SK-N-SH (cell line): ENCODE measurements at regions not wholly inside any gene's neighbourhood (a gene's known extent, or its start where the extent isn't known, plus 50 kb on each side); places are given as distances from the start of the nearest gene placed in this dataset.

Experiments
- CTCF ChIA-PET: fragments of 300-600, 350-600 bp; formaldehyde crosslinking; extraction: SDS; loops from one replicate; lab custom pipeline; 2021; lab: Yijun Ruan, JAX
- POLR2A ChIA-PET: fragments of 350-600 bp; sonication (Branson Sonifier 250); formaldehyde crosslinking; extraction: SDS; loops from one replicate; lab custom pipeline; 2020; ENCODE audit warnings: antibody characterized with exemption, inconsistent platforms; lab: Yijun Ruan, JAX
- DNase-seq: peaks from one replicate; pipeline ENCODE4 v3.0.0; 2012
- H2AFZ ChIP-seq: fragments of 200-600 bp; sonication (generic); 2 replicates; pipeline ENCODE4 v1.8.1; 2016; ENCODE audit warnings: antibody characterized with exemption, mild to moderate bottlenecking, low read depth
- H3F3A ChIP-seq: fragments of 200-600 bp; sonication (generic); replicated peaks from 2 replicates; pipeline ENCODE3; 2016; ENCODE audit warnings: antibody characterized with exemption, mild to moderate bottlenecking; ENCODE audit not compliant: insufficient read depth
- H3K27ac ChIP-seq, 2 experiments: fragments of 200-500 bp in 1 of 2; fragments of 200-600 bp in 1 of 2; sonication (Bioruptor generic) in 1 of 2; sonication (generic), shearing (Covaris generic) in 1 of 2; 2 replicates each; pipeline versions ENCODE4 v1.5.1 to v1.6.1; 2014 to 2016; ENCODE audit warnings: low read depth in 2 of 2, inconsistent platforms in 1 of 2, low read length in 1 of 2, mild to moderate bottlenecking in 1 of 2, mixed read lengths in 1 of 2
- H3K27me3 ChIP-seq: fragments of 200-600 bp; sonication (generic), shearing (Covaris generic); 2 replicates; pipeline ENCODE4 v1.6.1; 2016; ENCODE audit warnings: mixed run types; ENCODE audit not compliant: insufficient read depth
- H3K36me3 ChIP-seq, 2 experiments: fragments of 200-500 bp in 1 of 2; fragments of 200-600 bp in 1 of 2; sonication (Bioruptor generic) in 1 of 2; sonication (generic) in 1 of 2; replicated peaks in 1 of 2; 2 replicates each; pipeline versions ENCODE3 to v1.5.1; 2014 to 2016; ENCODE audit warnings: low read length in 1 of 2, mild to moderate bottlenecking in 1 of 2; ENCODE audit not compliant: insufficient read depth in 2 of 2, control insufficient read depth in 1 of 2
- H3K4me1 ChIP-seq, 2 experiments: fragments of 200-500 bp in 1 of 2; fragments of 200-600 bp in 1 of 2; sonication (Bioruptor generic) in 1 of 2; sonication (generic), shearing (Covaris generic) in 1 of 2; 2 replicates each; pipeline versions ENCODE4 v1.5.1 to v1.6.1; 2014 to 2016; ENCODE audit warnings: low read depth in 1 of 2, low read length in 1 of 2, mixed run types in 1 of 2; ENCODE audit not compliant: insufficient read depth in 2 of 2, control insufficient read depth in 1 of 2
- H3K4me2 ChIP-seq: fragments of 200-600 bp; sonication (generic), shearing (Covaris generic); 2 replicates; pipeline ENCODE4 v1.6.1; 2017; ENCODE audit warnings: mixed run types
- H3K4me3 ChIP-seq, 2 experiments: fragments of 200-500 bp in 1 of 2; fragments of 200-600 bp in 1 of 2; sonication (Bioruptor generic) in 1 of 2; sonication (generic), shearing (Covaris generic) in 1 of 2; 2 replicates each; pipeline versions ENCODE4 v1.5.1 to v1.8.1; 2014 to 2016; ENCODE audit warnings: low read depth in 2 of 2, inconsistent platforms in 1 of 2, low read length in 1 of 2, mild to moderate bottlenecking in 1 of 2, mixed read lengths in 1 of 2, moderate library complexity in 1 of 2
- H3K79me2 ChIP-seq: fragments of 200-600 bp; sonication (generic); 2 replicates; pipeline ENCODE4 v1.8.1; 2017; ENCODE audit warnings: mild to moderate bottlenecking; ENCODE audit not compliant: insufficient read depth
- H3K9ac ChIP-seq: fragments of 200-600 bp; sonication (generic); 2 replicates; pipeline ENCODE4 v1.6.1; 2017; ENCODE audit warnings: mixed run types
- H3K9me2 ChIP-seq: fragments of 200-600 bp; sonication (generic); 2 replicates; pipeline ENCODE4 v1.6.1; 2017; ENCODE audit warnings: mixed run types
- H3K9me3 ChIP-seq: fragments of 200-600 bp; sonication (generic); 2 replicates; pipeline ENCODE4 v1.6.1; 2017; ENCODE audit warnings: mixed run types, mild to moderate bottlenecking, moderate library complexity
- H4K20me1 ChIP-seq: fragments of 200-600 bp; sonication (generic); 2 replicates; pipeline ENCODE4 v1.6.1; 2017; ENCODE audit warnings: mild to moderate bottlenecking, mixed run types; ENCODE audit not compliant: insufficient read depth
- CHD2 ChIP-seq: fragments of 150-350 bp; IDR thresholded peaks from 2 replicates; pipeline ENCODE4 v1.6.1; 2018; ENCODE audit warnings: low read length; ENCODE audit not compliant: partially characterized antibody
- ELF1 ChIP-seq: IDR thresholded peaks from 2 replicates; pipeline ENCODE4 v1.4.0; 2012
- EP300 ChIP-seq, 2 experiments: IDR thresholded peaks; 2 replicates each; pipeline versions ENCODE4 v1.4.0 to v1.6.1; 2012; ENCODE audit warnings: borderline replicate concordance in 1 of 2, low read depth in 1 of 2, low read length in 1 of 2
- EZH2phosphoT487 ChIP-seq: fragments of 200-600 bp; sonication (generic); IDR thresholded peaks from 2 replicates; pipeline ENCODE4 v1.6.1; 2017; ENCODE audit warnings: low read depth, mixed run types, mild to moderate bottlenecking, antibody characterized with exemption, moderate library complexity, borderline replicate concordance
- FOSL2 ChIP-seq: IDR thresholded peaks from 2 replicates; pipeline ENCODE4 v1.4.0; 2012; ENCODE audit warnings: low read depth, mild to moderate bottlenecking, moderate library complexity, borderline replicate concordance
- FOXM1 ChIP-seq: IDR thresholded peaks from 2 replicates; pipeline ENCODE4 v1.4.0; 2012; ENCODE audit warnings: low read depth, mild to moderate bottlenecking
- JUND ChIP-seq: IDR thresholded peaks from 2 replicates; pipeline ENCODE4 v1.4.0; 2012
- MEF2A ChIP-seq: IDR thresholded peaks from 2 replicates; pipeline ENCODE4 v1.4.0; 2012; ENCODE audit warnings: low read depth, borderline replicate concordance
- NFIC ChIP-seq: IDR thresholded peaks from 2 replicates; pipeline ENCODE4 v1.4.0; 2012; ENCODE audit warnings: borderline replicate concordance
- NRF1 ChIP-seq: IDR thresholded peaks from 2 replicates; pipeline ENCODE4 v1.6.1; 2012; ENCODE audit warnings: low read depth, mild to moderate bottlenecking, low read length
- RAD21 ChIP-seq: IDR thresholded peaks from 2 replicates; pipeline ENCODE4 v1.6.1; 2012; ENCODE audit warnings: mild to moderate bottlenecking, low read length
- RCOR1 ChIP-seq: fragments of 150-350 bp; IDR thresholded peaks from 2 replicates; pipeline ENCODE4 v1.6.1; 2017; ENCODE audit warnings: antibody characterized with exemption, low read length
- RXRA ChIP-seq: IDR thresholded peaks from 2 replicates; pipeline ENCODE4 v1.4.0; 2012; ENCODE audit warnings: low read depth, mild to moderate bottlenecking, borderline replicate concordance
- SIN3A ChIP-seq: IDR thresholded peaks from 2 replicates; pipeline ENCODE4 v1.6.1; 2012; ENCODE audit warnings: low read depth, mild to moderate bottlenecking, low read length, moderate library complexity, borderline replicate concordance
- TCF12 ChIP-seq: IDR thresholded peaks from 2 replicates; pipeline ENCODE4 v1.4.0; 2012
- TEAD4 ChIP-seq: IDR thresholded peaks from 2 replicates; pipeline ENCODE4 v1.4.0; 2012; ENCODE audit warnings: mild to moderate bottlenecking, borderline replicate concordance; ENCODE audit not compliant: insufficient read depth
- WGBS: methylation state at CpG from one replicate; pipeline ENCODE4 v1.1.6; 2017; ENCODE audit warnings: low lambda C conversion rate; 5-methylcytosine and 5-hydroxymethylcytosine counted together
- TF ChIP-seq, protein P1 (sequence below): IDR thresholded peaks from 2 replicates; pipeline ENCODE4 v1.4.0; 2012; ENCODE audit warnings: low read depth, borderline replicate concordance
- TF ChIP-seq, protein P2 (sequence below): IDR thresholded peaks from 2 replicates; pipeline ENCODE4; 2012
- TF ChIP-seq, protein P3 (sequence below): fragments of 150-350 bp; IDR thresholded peaks from 2 replicates; pipeline ENCODE4 v1.6.1; 2016; ENCODE audit warnings: mild to moderate bottlenecking, low read depth, low read length
- TF ChIP-seq, protein P4 (sequence below): IDR thresholded peaks from 2 replicates; pipeline ENCODE4 v1.4.0; 2012; ENCODE audit warnings: low read depth, borderline replicate concordance

DNA sequence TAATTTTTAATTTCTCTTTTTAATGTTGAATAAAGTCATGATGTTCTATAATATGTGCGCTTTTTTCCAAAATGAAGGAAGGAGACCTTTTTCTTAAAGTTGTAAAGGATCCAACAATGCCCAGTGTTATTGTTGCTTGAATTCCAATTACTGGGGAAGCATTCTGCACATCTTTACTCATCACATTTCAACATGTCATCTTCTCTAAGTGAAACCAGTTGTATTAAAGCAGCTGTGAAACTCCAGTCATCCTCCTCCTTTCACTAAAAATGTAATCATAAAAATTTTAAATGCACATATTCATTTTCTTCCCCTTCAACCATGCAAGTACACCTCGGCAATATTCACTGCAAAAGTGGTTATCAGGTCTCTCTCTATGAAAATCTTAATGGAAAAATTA is 722.7 kb downstream of the TSN start:
- H3K27me3 ChIP-seq, result no peaks in the 10 kb centered on the region
- H3K9ac ChIP-seq, result no peak overlapping the region
- no peak overlapping the region for H3K4me3 ChIP-seq
- 23% methylated on average over 2 of the region's 2 CpGs for WGBS
- no peaks in the 10 kb centered on the region for H3F3A ChIP-seq
- H3K4me2 ChIP-seq, result no peak overlapping the region
- no peak for TF ChIP-seq JUND
- no peak for TF ChIP-seq RAD21
- TF ChIP-seq CHD2, result no peak
- TF ChIP-seq NFIC, result no peak
- no peak for TF ChIP-seq ELF1
- no peaks in the 10 kb centered on the region for H3K79me2 ChIP-seq
- ChIA-PET POLR2A (no interaction called here), CTCF (no interaction called here)
- no peaks in the 10 kb centered on the region for H3K36me3 ChIP-seq
- H3K9me2 ChIP-seq, result no peaks in the 10 kb centered on the region
- peaks cover 0 to 6% of the 10 kb centered on the region in 2 experiments; a peak in 1 of 4 replicates for H3K4me1 ChIP-seq
- no peak overlapping the region for H3K27ac ChIP-seq
- H4K20me1 ChIP-seq, result no peaks in the 10 kb centered on the region
- no peak for DNase-seq
- no peak overlapping the region for H2AFZ ChIP-seq
- H3K9me3 ChIP-seq, result no peaks in the 10 kb centered on the region

DNA sequence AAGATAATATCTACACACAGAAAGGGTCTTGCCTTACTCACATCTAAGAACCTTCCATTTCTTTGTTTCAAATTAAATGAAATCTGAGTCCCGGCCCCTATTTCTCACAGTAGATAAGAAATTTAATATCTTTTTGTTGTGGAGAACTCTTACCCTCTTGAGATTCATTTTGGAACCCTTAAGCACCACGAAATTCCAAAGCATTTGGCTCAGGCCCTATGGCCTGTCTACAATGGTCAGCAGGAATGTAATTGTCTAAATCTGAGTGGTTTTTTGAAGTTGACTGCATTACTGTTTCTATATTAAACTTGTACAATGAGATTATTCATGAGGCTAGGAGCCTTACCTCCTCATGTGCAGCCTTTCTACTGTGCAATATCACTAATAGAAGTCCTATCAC is 723.3 kb downstream of the TSN start:
- Histone ChIP-seq H3K27ac (no peak overlapping the region), H3K9ac (no peak overlapping the region), H4K20me1 (no peaks in the 10 kb centered on the region), H3F3A (no peaks in the 10 kb centered on the region), H3K4me3 (no peak overlapping the region), H3K79me2 (no peaks in the 10 kb centered on the region), H3K9me2 (no peaks in the 10 kb centered on the region), H3K4me2 (no peak overlapping the region), H3K36me3 (no peaks in the 10 kb centered on the region), H3K27me3 (no peaks in the 10 kb centered on the region), H3K9me3 (no peaks in the 10 kb centered on the region), H3K4me1 (peaks cover 0 to 6% of the 10 kb centered on the region in 2 experiments; a peak in 1 of 4 replicates), H2AFZ (no peak overlapping the region)
- ChIA-PET CTCF (no interaction called here), POLR2A (no interaction called here)
- no peak for DNase-seq
- TF ChIP-seq MEF2A (no peak), RCOR1 (no peak), NFIC (no peak), FOSL2 (no peak), EZH2phosphoT487 (no peak), TCF12 (no peak), FOXM1 (no peak), NRF1 (no peak), JUND (no peak), EP300 (IDR thresholded peaks at IDR 0.05; ENCODE audit: borderline replicate concordance in 1 of 2, low read depth in 1 of 2, low read length in 1 of 2) (no peak), RXRA (no peak), SIN3A (no peak), TEAD4 (no peak)
- TF ChIP-seq, protein P1, sequence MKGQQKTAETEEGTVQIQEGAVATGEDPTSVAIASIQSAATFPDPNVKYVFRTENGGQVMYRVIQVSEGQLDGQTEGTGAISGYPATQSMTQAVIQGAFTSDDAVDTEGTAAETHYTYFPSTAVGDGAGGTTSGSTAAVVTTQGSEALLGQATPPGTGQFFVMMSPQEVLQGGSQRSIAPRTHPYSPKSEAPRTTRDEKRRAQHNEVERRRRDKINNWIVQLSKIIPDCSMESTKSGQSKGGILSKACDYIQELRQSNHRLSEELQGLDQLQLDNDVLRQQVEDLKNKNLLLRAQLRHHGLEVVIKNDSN, result no peak
- TF ChIP-seq, protein P2, sequence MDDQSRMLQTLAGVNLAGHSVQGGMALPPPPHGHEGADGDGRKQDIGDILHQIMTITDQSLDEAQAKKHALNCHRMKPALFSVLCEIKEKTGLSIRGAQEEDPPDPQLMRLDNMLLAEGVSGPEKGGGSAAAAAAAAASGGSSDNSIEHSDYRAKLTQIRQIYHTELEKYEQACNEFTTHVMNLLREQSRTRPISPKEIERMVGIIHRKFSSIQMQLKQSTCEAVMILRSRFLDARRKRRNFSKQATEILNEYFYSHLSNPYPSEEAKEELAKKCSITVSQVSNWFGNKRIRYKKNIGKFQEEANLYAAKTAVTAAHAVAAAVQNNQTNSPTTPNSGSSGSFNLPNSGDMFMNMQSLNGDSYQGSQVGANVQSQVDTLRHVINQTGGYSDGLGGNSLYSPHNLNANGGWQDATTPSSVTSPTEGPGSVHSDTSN, result no peak
- TF ChIP-seq, protein P3, sequence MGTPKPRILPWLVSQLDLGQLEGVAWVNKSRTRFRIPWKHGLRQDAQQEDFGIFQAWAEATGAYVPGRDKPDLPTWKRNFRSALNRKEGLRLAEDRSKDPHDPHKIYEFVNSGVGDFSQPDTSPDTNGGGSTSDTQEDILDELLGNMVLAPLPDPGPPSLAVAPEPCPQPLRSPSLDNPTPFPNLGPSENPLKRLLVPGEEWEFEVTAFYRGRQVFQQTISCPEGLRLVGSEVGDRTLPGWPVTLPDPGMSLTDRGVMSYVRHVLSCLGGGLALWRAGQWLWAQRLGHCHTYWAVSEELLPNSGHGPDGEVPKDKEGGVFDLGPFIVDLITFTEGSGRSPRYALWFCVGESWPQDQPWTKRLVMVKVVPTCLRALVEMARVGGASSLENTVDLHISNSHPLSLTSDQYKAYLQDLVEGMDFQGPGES, result no peak
- TF ChIP-seq, protein P4, sequence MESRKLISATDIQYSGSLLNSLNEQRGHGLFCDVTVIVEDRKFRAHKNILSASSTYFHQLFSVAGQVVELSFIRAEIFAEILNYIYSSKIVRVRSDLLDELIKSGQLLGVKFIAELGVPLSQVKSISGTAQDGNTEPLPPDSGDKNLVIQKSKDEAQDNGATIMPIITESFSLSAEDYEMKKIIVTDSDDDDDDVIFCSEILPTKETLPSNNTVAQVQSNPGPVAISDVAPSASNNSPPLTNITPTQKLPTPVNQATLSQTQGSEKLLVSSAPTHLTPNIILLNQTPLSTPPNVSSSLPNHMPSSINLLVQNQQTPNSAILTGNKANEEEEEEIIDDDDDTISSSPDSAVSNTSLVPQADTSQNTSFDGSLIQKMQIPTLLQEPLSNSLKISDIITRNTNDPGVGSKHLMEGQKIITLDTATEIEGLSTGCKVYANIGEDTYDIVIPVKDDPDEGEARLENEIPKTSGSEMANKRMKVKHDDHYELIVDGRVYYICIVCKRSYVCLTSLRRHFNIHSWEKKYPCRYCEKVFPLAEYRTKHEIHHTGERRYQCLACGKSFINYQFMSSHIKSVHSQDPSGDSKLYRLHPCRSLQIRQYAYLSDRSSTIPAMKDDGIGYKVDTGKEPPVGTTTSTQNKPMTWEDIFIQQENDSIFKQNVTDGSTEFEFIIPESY, result no peak
- WGBS, result 10% methylated on average over 2 of the region's 2 CpGs
